Stimulated activated CD4-positive, alpha-beta T cell treated with anti-CD3 and anti-CD28 coated beads, Interleukin-4, amount 100 ng/mL, for 24 hours (primary cell): ENCODE measurements at regions not wholly inside any gene's neighbourhood (a gene's known extent, or its start where the extent isn't known, plus 50 kb on each side); places are given as distances from the start of the nearest gene placed in this dataset.
"Not testable (repeated sequence)": the region's sequence is repeated elsewhere in the genome, so short reads cannot be mapped to it uniquely, and the experiment has no call there.

Experiments
- DNase-seq: peaks from one replicate; pipeline ENCODE4 v3.0.0-alpha.2; 2020

GRCh38 chr1:65527707-65528503 is 107.4 kb downstream of the LEPR start:
- DNase-seq = no peak

GRCh38 chr1:65531972-65532570 is 111.6 kb downstream of the LEPR start:
- no peak for DNase-seq

GRCh38 chr1:65535981-65536380 is 115.5 kb downstream of the LEPR start:
- DNase-seq = no peak

GRCh38 chr1:65538086-65538485 is 117.6 kb downstream of the LEPR start:
- no peak for DNase-seq

- no peak for DNase-seq
Measured at GRCh38 chr1:65538664-65539063, 118.2 kb downstream of the LEPR start.

GRCh38 chr1:65539266-65540131 is 119.0 kb downstream of the LEPR start:
- DNase-seq = no peak

- no peak for DNase-seq
Measured at GRCh38 chr1:65541161-65541560, 120.7 kb downstream of the LEPR start.

GRCh38 chr1:65541865-65542264 is 121.4 kb downstream of the LEPR start:
- DNase-seq = no peak

GRCh38 chr1:65542592-65542991 is 122.1 kb downstream of the LEPR start:
- not testable (repeated sequence) for DNase-seq

- DNase-seq = not testable (repeated sequence)
Measured at GRCh38 chr1:65550306-65551010, 130.0 kb downstream of the LEPR start.

- not testable (repeated sequence) for DNase-seq
Measured at GRCh38 chr1:65552484-65552883, 132.0 kb downstream of the LEPR start.

GRCh38 chr1:65554086-65554764 is 133.8 kb downstream of the LEPR start:
- not testable (repeated sequence) for DNase-seq

GRCh38 chr1:65554829-65555228 is 134.4 kb downstream of the LEPR start:
- no peak for DNase-seq

GRCh38 chr1:65558215-65558614 is 137.7 kb downstream of the LEPR start:
- no peak for DNase-seq

- DNase-seq = no peak
Measured at GRCh38 chr1:65564493-65564892, 144.0 kb downstream of the LEPR start.

- no peak for DNase-seq
Measured at GRCh38 chr1:65568285-65568684, 147.8 kb downstream of the LEPR start.

GRCh38 chr1:65572701-65573421 is 152.4 kb downstream of the LEPR start:
- DNase-seq = no peak

GRCh38 chr1:65577278-65577677 is 156.8 kb downstream of the LEPR start:
- DNase-seq = no peak

GRCh38 chr1:65577982-65578381 is 157.5 kb downstream of the LEPR start:
- not testable (repeated sequence) for DNase-seq

GRCh38 chr1:65581119-65581518 is 160.7 kb downstream of the LEPR start:
- DNase-seq = no peak

- no peak for DNase-seq
Measured at GRCh38 chr1:65584399-65584798, 163.9 kb downstream of the LEPR start.

- DNase-seq = no peak
Measured at GRCh38 chr1:65590279-65590678, 169.8 kb downstream of the LEPR start.
